ENCODE measurements at regions not wholly inside any gene's neighbourhood (a gene's known extent, or its start where the extent isn't known, plus 50 kb on each side); places are given as distances from the start of the nearest gene placed in this dataset.

DNA sequence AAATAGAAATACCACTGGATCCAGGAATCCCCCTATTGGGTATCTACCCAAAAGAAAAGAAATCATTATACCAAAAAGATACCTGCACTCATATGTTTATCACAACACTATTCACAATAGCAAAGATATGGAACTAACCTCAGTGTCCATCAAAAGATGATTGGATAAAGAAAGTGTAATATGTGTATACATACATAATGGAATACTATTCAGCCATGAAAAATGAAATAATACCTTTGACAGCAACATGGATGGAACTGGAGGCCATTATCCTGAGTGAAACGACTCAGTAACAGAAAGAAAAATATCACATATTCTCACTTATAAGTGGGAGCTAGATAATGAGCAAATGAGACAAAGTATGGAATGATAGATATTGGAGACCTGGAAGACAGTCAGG, 74.2 kb upstream of the TLR3 start:
- Histone ChIP-seq H4K8ac (ENCODE audit: extremely low read depth, insufficient read depth, low read length) (no peak overlapping the region), H2BK20ac (ENCODE audit: low read length) (no peak overlapping the region), H3K27me3 (replicated peaks in 1 of 4; ENCODE audit: control insufficient read depth in 3 of 4, extremely low read depth in 1 of 4, insufficient read depth in 3 of 4, low read length in 3 of 4) (no peaks in the 10 kb centered on the region), H3K27ac (ENCODE audit: low read depth, low read length) (no peak overlapping the region), H3K36me3 (ENCODE audit: control insufficient read depth in 2 of 4, insufficient read depth in 4 of 4, low read length in 3 of 4) (no peaks in the 10 kb centered on the region), H3K9ac (replicated peaks in 1 of 4; ENCODE audit: extremely low read depth in 1 of 4, low read depth in 3 of 4, low read length in 3 of 4) (no peak overlapping the region), H2BK15ac (ENCODE audit: low read length) (no peak overlapping the region), H2AFZ (ENCODE audit: low read length) (no peak overlapping the region), H3K4me1 (replicated peaks in 1 of 4; ENCODE audit: control insufficient read depth in 3 of 4, insufficient read depth in 4 of 4, low read length in 3 of 4) (peaks cover 0 to 3% (median 0%) of the 10 kb centered on the region in 4 experiments; a peak in 1 of 7 replicates), H3K23ac (ENCODE audit: insufficient read length) (no peak overlapping the region), H3K4ac (replicated peaks; ENCODE audit: insufficient read length, low read depth, low read length) (no peak overlapping the region), H4K91ac (replicated peaks; ENCODE audit: insufficient read length, low read length) (no peak overlapping the region), H3K4me3 (ENCODE audit: extremely low read depth in 1 of 4, insufficient read depth in 2 of 4, low read depth in 3 of 4, low read length in 4 of 4) (no peak overlapping the region), H3K79me1 (ENCODE audit: low read depth, low read length) (no peaks in the 10 kb centered on the region), H4K20me1 (replicated peaks in 1 of 2; ENCODE audit: control insufficient read depth in 1 of 2, insufficient read depth in 2 of 2, low read length in 2 of 2) (no peaks in the 10 kb centered on the region), H3K79me2 (ENCODE audit: control insufficient read depth in 1 of 2, insufficient read depth in 2 of 2, low read length in 2 of 2) (no peaks in the 10 kb centered on the region), H2BK12ac (ENCODE audit: low read depth, low read length) (no peak overlapping the region), H2AK5ac (ENCODE audit: low read depth, low read length) (no peak overlapping the region), H3K14ac (ENCODE audit: insufficient read length) (no peak overlapping the region), H3K9me3 (ENCODE audit: insufficient read depth in 2 of 2, low read depth in 1 of 2, low read length in 1 of 2) (peaks cover 0 to 7% of the 10 kb centered on the region in 2 experiments; a peak in 2 of 4 replicates), H4K5ac (ENCODE audit: insufficient read length, low read depth, low read length) (no peak overlapping the region), H3K56ac (replicated peaks; ENCODE audit: insufficient read length, low read depth, low read length) (no peak overlapping the region), H3K4me2 (ENCODE audit: insufficient read depth in 1 of 2, low read depth in 2 of 2, low read length in 2 of 2) (no peak overlapping the region), H2BK5ac (ENCODE audit: low read depth, low read length) (no peak overlapping the region), H3K23me2 (ENCODE audit: low read depth, low read length) (no peaks in the 10 kb centered on the region), H3K18ac (ENCODE audit: extremely low read depth, low read length) (no peak overlapping the region), H2BK120ac (replicated peaks; ENCODE audit: low read depth, low read length) (no peak overlapping the region)
- FAIRE-seq (no peak), DNase-seq (ENCODE audit: low read depth in 1 of 2, low spot score in 2 of 2) (no peak)
- POLR2A ChIA-PET (ENCODE audit: partially characterized antibody), result no interaction called here
- CTCF ChIA-PET (ENCODE audit: partially characterized antibody), result interaction anchor here (1.2 to 1.5 kb wide), 2 partner anchors 43 to 169 kb away, joined by 4 to 5 read pairs; no protein-coding TSS in a partner anchor
- WGBS, 2 experiments (ENCODE audit: extremely low coverage in 1 of 2, insufficient coverage in 1 of 2, insufficient read length in 1 of 2, insufficient replicate concordance in 2 of 2, low coverage in 1 of 2, low lambda C conversion rate in 2 of 2, missing lambda C conversion rate in 1 of 2), result 95% methylated on average over 1 of the region's 1 CpG; no CpG with 5 or more reads in 1 of the 2 experiments
- no peak for TF ChIP-seq JUND (IDR thresholded peaks at IDR 0.05; ENCODE audit: low read length)

All from H1 (cell line).